Left forelimb (tissue), 1 donor: ENCODE measurements at regions not wholly inside any gene's neighbourhood (a gene's known extent, or its start where the extent isn't known, plus 50 kb on each side); places are given as distances from the start of the nearest gene placed in this dataset.
"Not testable (repeated sequence)": the region's sequence is repeated elsewhere in the genome, so short reads cannot be mapped to it uniquely, and the experiment has no call there.

Experiments used
- DNase-seq: peaks from one replicate; pipeline ENCODE4 v3.0.0-alpha.2; 2018; ENCODE audit warnings: low spot score

DNA sequence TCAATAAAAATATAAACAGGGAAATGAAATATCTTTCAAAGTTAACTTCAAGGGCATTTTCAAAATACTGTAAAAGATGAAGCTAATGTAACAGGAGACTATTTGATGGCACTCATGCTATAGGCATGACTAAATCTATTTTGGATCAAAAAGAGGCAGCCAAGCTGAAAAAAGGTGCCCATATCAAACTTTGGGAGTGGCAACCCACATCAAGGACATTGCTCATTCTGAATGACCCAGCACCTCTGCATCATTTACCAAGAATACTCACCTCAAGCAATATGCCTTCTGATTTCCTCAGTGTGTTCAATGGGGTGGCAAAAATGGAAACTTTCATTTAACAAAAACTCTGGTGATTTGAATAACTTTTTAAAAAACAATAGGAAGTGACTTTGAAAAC, 853.3 kb downstream of the TLE1 start:
- DNase-seq: no peak

DNA sequence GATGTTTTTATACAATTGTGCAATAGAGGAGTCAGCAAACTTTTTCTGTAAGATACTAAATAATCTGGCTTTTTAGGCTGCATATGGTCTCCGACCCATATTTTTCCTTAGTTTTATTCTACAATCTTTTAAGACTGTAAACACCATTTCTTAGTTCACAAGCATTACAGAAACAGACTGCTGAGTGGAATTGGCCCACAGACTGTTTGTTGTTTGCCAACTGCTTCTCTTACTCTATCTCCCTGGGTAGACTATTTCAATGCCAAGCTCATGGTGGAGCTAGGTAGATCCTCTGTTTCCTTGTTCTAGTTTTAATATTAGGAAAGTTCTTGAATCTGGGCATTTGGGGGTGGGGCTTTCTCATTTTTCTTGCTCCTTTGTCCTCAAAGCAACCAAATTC, 857.6 kb downstream of the TLE1 start:
- no peak for DNase-seq

DNA sequence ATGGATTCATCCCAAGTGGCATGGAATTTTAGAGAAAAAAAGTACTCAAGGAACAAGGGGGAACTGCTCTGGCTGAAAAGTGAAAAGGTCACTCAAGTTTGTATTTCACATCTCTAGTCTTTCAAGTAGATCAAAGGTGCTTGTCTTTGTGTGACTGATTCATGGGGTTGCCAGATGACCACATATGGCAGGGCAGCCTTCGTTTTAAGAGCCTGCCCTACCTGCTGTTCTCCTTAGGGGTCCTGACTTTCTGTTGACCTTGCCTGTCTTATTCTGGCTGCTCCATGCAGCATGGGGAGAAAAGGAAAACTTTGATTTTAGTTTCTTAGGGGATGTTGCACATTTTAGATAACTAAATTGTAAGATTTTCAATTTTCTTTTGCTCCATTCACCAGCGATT, 877.7 kb downstream of the TLE1 start:
- no peak for DNase-seq

DNA sequence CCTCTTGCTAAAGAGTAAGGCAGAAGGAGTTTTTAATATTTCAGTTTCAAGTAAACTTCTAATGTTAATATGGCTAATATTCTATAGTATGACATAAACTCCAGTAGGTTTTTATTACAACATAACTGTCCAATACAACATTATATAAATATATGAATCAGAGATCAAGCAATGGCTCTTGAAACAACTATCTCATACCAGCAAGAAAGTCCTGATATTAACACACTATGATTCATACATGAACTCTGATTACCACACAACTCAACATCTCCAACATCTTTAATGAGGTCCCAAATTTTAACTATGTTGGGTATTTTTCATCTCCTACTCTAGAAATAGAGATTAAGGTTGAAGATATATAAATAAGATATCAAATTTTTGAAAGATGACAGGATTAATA, 878.3 kb downstream of the TLE1 start:
- no peak for DNase-seq

DNA sequence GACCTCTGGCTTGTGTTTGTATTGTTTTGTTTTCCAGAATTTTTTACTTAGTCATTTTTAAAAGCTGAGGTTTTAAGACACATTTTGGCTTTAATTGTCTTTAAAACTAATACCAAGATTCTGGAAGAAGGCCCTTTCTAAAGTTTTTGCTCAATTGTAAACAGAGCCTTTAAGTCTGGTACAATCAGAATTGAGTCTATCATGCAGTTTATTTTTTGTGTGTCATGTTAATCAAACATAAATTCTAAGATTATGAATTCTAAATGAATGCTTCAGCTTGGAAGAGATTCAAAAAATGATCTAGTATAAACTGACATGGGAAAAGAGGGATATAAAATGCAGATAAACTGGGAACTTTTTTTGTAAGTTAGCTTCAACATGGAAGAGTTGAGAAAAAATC, 882.7 kb downstream of the TLE1 start:
- DNase-seq: no peak

DNA sequence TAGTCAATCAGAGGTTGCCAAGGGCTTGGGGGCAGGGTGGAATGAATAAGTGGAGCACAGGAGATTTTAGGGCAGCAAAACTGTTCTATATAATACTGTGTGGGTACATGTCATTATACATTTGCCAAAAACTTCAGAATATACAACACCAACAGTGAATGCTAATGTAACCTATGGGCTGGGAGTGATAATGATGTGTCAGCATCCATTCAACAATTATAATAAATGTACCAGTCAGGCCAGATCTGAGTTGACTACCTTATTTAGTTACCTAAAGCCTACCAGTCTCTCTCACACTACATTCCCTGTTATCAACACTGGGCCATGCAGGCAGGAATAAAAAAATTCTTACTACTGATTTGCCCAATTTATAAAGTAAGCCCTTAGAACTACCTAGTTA, 884.5 kb downstream of the TLE1 start:
- DNase-seq: no peak

DNA sequence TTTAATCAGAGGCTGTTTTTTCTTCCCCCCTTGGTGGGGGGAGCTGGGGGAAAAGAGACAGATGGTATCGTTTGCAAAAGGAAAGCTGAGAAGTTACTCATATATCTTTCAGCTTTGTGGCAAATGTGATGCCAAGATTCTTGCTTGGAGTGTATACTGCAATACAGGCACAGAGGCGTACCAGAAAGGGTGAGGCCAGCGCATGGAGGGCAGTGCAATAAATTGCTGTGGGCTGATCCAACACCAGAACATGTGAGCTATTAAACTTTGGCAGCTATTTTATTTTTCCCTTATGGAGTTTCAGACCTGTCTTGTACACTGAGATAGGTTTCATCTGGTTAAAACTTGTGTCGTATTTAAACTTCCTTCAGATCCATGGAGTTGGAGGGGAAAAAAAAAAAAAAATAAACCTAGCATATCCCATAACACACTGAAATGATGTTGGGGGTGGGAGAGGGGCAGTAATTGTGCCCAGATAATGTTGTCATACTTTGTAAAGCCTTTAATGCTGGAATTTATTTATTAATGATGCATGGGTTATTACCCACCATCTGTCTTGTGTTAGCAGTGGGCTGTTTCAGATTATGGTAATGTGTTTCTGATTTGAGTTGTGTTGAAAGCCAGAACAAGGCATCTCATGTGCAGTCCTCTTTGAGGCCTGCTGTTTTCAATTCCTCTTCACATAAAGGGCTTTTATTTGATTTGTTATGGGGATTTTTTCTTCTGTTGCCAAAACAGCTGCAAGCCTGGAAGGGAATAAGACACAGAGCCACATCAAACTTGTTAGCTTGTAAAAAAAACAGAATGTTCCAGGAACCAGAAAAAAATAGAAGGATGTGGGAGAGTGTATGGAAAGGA, 891.3 kb downstream of the TLE1 start:
- DNase-seq: peak; percentile 75

DNA sequence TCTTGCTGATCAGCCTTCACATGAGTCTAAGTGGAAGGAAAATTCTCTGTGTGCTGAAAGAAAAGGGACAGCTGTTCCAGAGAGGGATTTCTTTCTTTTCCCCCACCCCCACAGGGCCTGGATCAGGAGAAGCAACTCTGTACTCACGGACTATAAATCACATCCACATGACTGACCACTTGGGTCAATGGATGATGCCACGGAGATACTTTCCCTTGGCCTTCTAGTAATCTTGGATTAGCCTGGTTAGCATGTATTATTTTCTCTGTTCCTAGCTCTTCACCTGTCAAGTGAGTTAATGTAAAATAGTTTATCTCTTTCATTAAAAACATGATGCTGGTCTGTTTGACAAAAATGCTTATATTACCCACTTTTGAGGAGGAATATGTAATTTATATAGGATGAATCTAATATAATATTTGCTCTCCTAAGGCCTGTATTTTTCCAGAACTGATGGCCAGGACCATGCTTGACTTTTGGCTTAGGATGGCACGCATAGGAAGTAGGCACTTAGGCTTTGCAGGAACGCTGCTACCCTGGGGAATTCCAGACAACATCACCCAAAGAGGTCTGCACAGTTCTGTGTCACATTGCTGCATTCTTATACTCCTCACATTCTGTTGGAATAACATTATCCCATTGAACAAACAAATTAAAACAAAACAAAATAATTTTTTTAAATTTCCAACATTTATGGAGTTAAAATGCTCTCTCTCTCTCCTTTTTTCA, 892.1 kb downstream of the TLE1 start:
- peak; percentile 66 for DNase-seq

DNA sequence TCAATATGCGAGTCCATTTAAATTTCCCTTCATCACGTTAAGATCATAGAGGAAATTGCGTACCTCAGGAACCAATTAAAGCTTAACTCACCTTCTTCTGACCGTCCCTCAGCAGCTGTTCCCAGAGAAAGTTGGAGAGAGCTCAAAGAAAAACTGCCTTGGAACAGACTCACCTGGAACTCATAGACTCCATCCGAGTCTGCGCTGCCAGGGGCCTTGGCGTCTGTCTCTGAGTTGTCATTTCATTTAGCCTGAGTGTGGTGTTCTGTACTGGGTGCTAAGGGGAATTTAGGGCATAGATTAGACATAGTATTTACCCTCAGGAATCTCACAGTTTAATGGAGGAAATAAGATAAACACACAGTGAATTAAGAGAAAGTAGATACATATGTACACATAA, 892.7 kb downstream of the TLE1 start:
- peak; percentile 68 for DNase-seq

DNA sequence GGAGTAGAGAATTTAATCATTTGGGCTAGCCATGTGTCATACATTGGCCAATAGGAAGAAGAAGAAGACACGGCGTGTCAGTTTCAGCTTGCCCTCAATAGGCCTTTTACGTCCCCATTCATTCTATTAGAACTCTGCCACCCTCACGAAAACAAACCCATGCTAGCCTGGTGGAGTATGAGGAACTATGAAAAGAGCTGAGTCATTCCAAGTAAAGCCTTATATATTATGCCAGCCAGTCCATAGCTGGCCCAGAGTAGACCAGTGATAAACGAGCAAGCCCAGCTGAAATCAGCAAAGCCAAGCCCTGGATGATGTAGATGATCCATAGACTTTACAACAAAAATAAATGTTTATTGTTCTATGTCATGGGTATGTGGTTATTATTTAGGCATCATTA, 895.1 kb downstream of the TLE1 start:
- DNase-seq: no peak

DNA sequence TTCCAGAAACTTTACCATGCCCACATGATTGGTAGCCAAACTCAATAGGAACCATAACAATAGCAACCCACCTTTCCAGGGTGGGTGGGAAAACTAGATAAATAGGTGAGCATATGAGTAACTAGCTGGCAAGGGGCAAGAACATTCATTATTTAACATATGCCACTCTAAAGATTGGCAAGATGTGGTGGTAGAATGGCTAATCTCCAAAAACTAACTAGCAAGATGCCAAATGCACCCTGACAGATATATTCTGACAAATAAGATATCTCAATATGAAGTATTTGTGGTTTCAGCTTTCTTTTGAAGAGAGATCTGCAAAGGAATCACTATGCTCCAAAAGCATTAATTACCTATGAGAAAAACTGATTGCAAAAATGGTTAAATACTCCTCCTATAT, 895.6 kb downstream of the TLE1 start:
- DNase-seq: no peak

DNA sequence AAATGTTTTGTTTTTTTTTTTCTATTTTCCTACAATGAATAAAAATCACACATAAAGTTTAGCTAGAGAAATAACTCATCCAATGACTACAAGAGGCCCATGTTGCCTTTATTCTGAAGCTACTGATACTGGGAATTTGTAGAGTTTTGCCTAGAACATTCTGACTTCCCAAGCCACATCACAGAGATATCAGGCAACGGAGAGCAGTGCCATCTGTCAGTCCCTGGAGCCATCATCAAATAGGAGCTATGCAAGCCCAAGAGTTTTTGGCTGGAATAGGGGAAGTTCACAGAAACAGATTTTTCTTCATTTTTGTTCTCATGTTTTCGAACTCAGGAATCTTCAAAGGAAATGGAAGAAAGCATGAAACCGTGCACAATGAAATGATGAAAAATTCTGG, 896.6 kb downstream of the TLE1 start:
- no peak for DNase-seq

DNA sequence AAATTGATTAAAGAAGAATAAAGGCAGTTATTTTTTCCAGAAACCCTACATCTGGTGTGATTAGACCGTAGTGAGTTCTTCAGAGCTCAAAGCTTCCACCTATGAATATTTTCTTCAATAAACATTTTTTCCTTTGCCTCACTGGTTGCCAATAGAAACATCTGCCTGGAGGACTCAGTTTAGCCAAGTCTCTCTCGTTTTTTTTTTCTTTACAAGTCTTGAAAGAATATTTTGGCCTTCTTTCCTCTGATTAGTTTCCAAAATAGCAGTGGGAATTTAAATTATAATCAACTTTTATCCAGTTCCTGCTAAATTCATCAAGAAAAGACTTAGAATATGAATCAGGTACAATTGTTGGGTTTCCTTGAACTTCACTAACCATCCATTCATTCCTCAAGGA, 897.5 kb downstream of the TLE1 start:
- DNase-seq: no peak

DNA sequence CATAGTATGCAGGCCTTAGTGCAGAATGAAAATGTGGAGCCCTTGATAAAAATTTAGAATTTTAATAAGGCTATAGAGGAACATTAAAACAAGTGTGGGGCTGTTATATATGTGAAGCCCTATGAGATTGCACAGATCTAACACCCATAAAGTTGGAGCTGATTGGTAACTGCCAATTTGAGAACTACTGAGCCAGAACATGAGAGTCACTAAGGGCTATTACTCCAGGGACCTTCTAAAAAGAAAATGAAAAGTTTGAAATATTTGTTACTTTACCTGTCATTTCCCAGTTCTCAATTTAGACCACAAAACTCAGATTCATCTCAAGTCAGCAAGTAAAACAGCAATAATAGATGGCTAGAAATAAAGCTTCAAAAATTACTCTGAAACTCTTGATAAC, 898.6 kb downstream of the TLE1 start:
- DNase-seq: no peak

DNA sequence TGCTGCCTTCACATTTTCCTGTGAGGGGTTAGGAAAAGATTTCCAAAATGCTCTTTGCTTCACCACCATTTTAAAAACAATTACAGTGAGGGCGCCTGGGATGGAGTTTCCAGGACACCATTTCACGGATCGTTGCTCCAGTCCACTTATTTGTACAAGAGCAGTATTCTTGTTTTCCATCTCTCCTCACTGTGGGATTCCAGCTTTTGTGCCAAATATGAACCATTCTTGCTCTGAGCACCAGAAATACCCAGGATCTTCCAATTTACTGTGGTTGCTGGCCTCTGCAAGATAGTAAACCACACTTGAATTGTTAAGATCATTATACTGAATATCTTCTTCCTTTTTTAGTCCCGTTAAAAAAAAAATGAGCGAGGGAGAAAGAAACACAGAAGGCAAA, 899.5 kb downstream of the TLE1 start:
- no peak for DNase-seq

DNA sequence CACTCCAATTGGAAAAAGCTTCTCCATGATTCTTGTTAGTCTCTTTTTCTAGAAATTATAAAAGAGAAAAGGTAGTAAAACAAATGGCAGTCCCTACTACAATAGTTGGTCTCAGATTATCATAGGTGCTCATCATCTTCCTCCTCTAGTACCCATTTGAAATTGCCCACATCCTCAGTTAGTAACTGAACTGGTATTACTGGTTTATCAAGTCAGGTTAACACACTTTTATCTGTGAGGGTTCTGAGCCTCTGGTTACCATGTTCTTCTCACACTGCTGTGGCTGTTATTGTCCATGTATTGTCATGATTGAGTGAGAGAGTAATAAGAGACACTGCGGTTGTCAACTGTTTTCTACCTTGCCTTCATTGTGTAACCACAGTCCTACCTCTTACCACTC, 901.7 kb downstream of the TLE1 start:
- no peak for DNase-seq

DNA sequence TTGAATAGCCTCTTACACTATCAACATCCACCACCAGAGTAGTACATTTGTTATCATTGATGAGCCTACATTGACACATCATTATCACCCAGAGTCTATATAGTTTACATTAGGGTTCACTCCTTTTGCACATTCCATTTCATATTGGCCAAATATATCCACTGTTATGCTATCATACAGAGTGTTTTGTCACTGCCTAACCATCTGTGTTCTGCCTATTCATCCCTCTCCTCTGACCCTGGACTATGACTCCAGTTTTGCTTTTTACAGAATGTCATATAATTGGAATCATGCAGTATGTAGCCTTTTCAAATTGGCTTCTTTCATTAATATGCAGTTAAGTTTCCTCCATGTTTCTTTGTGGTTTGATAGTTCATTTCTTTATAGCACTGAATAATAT, 904.7 kb downstream of the TLE1 start:
- no peak for DNase-seq

DNA sequence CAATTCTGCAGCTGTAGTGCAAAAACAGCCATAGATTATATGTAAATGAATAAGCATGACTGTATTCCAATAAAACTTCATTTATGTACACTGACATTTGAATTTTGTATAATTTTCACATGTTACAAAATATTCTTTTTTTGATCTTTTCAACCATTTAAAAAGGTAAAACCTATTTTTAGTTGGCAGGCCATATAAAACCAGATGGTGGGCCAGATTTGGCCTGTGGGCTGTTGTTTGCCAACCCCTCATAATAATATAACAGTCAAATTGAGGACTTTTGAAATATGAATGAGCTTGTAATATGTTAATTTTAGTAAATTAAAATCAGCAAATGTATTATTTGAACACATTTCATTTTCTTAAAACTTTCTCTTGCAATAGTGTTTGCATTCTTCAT, 913.4 kb downstream of the TLE1 start:
- DNase-seq: no peak

DNA sequence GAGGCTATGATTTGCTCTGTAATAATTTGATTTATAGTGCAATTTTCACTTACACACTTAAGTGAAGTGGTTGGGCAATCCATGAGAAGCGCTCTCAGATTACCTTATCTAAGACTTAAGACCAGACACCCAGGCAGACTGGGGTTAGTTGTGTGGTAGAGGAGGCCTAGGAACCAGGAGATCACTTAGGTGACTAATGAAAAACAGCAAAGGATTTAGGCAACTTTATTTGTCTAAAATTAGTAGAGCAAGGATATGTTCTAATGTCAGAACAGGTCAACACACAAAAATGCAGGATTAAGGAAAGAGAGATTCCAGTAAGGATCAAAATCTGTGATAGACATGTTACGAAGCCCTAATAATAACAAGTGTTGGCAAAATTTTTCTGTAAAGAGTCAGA, 913.8 kb downstream of the TLE1 start:
- no peak for DNase-seq

DNA sequence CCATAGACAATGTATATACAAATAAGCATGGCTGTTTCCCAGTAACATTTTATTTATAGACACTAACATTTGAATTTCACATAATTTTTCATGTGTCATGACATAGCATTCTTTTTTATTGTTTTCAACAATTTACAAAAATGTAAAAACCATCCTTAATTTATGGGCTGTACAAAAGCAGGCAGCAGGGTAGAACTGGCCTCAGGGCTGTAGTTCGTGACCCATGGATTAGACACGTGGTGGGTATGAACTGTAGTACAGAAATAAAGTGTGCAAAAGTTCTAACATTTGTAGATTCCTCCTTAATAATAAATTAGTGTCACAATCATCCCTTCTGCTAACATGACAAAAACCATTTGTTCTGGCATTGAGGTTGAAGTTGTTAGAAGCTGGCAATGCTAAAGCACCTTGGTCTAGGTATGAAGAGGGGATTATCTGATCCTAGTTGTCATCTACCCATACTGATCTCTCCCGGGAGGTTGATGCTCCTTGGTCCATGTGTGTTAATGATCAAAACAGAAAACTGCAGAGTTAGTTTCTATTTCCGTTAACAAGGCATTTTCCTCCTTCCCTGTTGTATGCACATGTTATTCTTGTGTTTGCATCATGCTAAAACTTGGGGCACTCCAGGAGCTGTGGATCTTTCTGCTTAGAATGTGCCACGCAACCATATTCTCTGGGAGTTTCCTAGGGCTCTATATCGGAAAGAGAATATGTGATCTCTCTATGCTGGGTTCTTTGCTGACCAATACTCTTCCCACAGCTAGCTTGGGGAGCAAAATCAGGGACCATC, 917.6 kb downstream of the TLE1 start:
- DNase-seq: no peak

DNA sequence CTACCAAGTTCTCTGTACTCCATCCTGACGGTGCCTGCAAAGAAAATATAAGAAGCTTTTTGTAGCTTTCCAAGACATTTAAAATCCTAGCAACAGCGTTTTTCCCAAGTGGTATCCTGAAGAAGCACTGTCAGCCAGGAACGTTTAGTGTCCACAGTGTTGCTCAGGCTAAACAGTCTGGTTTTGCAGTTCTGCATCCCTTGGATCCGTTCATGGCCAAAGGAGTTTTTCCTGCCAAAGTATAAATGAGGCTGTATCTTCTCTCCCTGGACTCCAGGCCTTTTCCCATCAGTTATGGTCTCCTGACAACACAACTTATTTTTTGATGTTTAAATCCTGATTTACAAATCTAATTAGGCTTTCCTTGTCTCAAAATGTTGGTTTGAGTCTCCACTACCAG, 925.8 kb downstream of the TLE1 start:
- no peak for DNase-seq

DNA sequence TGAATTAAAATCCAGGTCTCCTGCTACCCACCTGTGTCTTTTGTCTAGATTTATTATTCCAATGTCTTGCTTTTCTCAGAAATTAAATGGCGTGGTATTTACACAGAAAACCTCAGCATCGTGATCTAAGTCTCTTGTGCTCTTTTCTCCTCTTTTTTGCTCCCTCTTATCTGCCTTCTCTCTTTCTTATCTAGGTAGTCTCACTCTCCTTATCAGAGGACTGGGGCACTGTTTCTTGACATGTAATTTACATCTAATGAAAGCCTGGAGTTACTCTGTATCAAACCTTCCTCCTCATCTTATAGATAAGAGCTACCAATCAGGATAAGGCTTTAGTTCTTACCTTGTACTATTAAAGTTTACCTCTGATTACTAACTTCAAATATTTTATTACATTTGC, 933.8 kb downstream of the TLE1 start:
- no peak for DNase-seq

DNA sequence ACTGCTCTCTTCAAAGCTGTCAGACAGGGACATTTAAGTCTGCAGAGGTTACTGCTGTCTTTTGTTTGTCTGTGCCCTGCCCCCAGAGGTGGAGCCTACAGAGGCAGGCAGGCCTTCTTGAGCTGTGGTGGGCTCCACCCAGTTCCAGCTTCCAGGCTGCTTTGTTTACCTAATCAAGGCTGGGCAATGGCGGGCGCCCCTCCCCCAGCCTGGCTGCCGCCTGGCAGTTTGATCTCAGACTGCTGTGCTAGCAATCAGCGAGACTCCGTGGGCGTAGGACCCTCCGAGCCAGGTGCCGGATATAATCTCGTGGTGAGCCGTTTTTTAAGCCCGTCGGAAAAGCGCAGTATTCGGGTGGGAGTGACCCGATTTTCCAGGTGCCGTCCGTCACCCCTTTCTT, 942.3 kb downstream of the TLE1 start:
- not testable (repeated sequence) for DNase-seq
